ENCODE measurements at regions not wholly inside any gene's neighbourhood (a gene's known extent, or its start where the extent isn't known, plus 50 kb on each side); places are given as distances from the start of the nearest gene placed in this dataset.

GRCh38 chr7:144910411-144910810 is 74.6 kb upstream of the TPK1 start:
- Histone ChIP-seq H3K36me3 (no peaks in the 10 kb centered on the region), H3K9me3 (no peaks in the 10 kb centered on the region), H3K27ac (no peak overlapping the region), H3K4me3 (no peak overlapping the region), H3K4me1 (ENCODE audit: control insufficient read depth in 1 of 2, low read depth in 2 of 2) (no peaks in the 10 kb centered on the region), H3K27me3 (replicated peaks; ENCODE audit: insufficient read depth) (no peaks in the 10 kb centered on the region)
- DNase-seq (ENCODE audit: low spot score) (no peak), ATAC-seq (ENCODE audit: insufficient number of reproducible peaks, low FRiP score, low read depth) (no peak)
- TF ChIP-seq CTCF (IDR thresholded peaks at IDR 0.05): no peak

- Histone ChIP-seq H3K27ac (no peak overlapping the region), H3K4me1 (ENCODE audit: control insufficient read depth in 1 of 2, low read depth in 2 of 2) (no peaks in the 10 kb centered on the region), H3K27me3 (replicated peaks; ENCODE audit: insufficient read depth) (no peaks in the 10 kb centered on the region), H3K36me3 (no peaks in the 10 kb centered on the region), H3K4me3 (no peak overlapping the region), H3K9me3 (no peaks in the 10 kb centered on the region)
- ATAC-seq (ENCODE audit: insufficient number of reproducible peaks, low FRiP score, low read depth) (no peak), DNase-seq (ENCODE audit: low spot score) (no peak)
- TF ChIP-seq CTCF (IDR thresholded peaks at IDR 0.05): no peak
Measured at GRCh38 chr7:144908943-144909556, 73.2 kb upstream of the TPK1 start.

- ATAC-seq (ENCODE audit: insufficient number of reproducible peaks, low FRiP score, low read depth) (no peak), DNase-seq (ENCODE audit: low spot score) (no peak)
- no peaks in the 10 kb centered on the region for H3K9me3 ChIP-seq
- H3K36me3 ChIP-seq: no peaks in the 10 kb centered on the region
- no peak for TF ChIP-seq CTCF (IDR thresholded peaks at IDR 0.05)
- H3K4me1 ChIP-seq (ENCODE audit: control insufficient read depth in 1 of 2, low read depth in 2 of 2): no peaks in the 10 kb centered on the region
- H3K27me3 ChIP-seq (replicated peaks; ENCODE audit: insufficient read depth): no peaks in the 10 kb centered on the region
- no peak overlapping the region for H3K27ac ChIP-seq
- H3K4me3 ChIP-seq: no peak overlapping the region
Measured at GRCh38 chr7:144908324-144908723, 72.5 kb upstream of the TPK1 start.

GRCh38 chr7:144907577-144907976 is 71.7 kb upstream of the TPK1 start:
- Histone ChIP-seq H3K27ac (no peak overlapping the region), H3K4me1 (ENCODE audit: control insufficient read depth in 1 of 2, low read depth in 2 of 2) (no peaks in the 10 kb centered on the region), H3K36me3 (no peaks in the 10 kb centered on the region), H3K9me3 (no peaks in the 10 kb centered on the region), H3K4me3 (no peak overlapping the region), H3K27me3 (replicated peaks; ENCODE audit: insufficient read depth) (no peaks in the 10 kb centered on the region)
- no peak for TF ChIP-seq CTCF (IDR thresholded peaks at IDR 0.05)
- DNase-seq (ENCODE audit: low spot score): no peak
- ATAC-seq (ENCODE audit: insufficient number of reproducible peaks, low FRiP score, low read depth): no peak

GRCh38 chr7:144903201-144903600 is 67.3 kb upstream of the TPK1 start:
- Histone ChIP-seq H3K4me3 (no peak overlapping the region), H3K27me3 (replicated peaks; ENCODE audit: insufficient read depth) (no peaks in the 10 kb centered on the region), H3K9me3 (no peaks in the 10 kb centered on the region), H3K36me3 (no peaks in the 10 kb centered on the region), H3K27ac (no peak overlapping the region), H3K4me1 (ENCODE audit: control insufficient read depth in 1 of 2, low read depth in 2 of 2) (no peaks in the 10 kb centered on the region)
- no peak for DNase-seq (ENCODE audit: low spot score)
- TF ChIP-seq CTCF (IDR thresholded peaks at IDR 0.05): no peak
- ATAC-seq (ENCODE audit: insufficient number of reproducible peaks, low FRiP score, low read depth): no peak

Measured in thoracic aorta (tissue), 2 donors.